OCI-LY1 (cell line): ENCODE measurements at regions not wholly inside any gene's neighbourhood (a gene's known extent, or its start where the extent isn't known, plus 50 kb on each side); places are given as distances from the start of the nearest gene placed in this dataset.
"Not testable (repeated sequence)": the region's sequence is repeated elsewhere in the genome, so short reads cannot be mapped to it uniquely, and the experiment has no call there.

Source experiments
- H2AFZ ChIP-seq: fragments of 200-600 bp; sonication (generic), shearing (Covaris generic); 2 replicates; pipeline ENCODE4 v1.6.0; 2014; ENCODE audit warnings: antibody characterized with exemption, mild to moderate bottlenecking, low read length
- H3F3A ChIP-seq: fragments of 200-600 bp; sonication (generic), shearing (Covaris generic); 2 replicates; pipeline ENCODE4 v1.6.0; 2014; ENCODE audit warnings: mild to moderate bottlenecking, antibody characterized with exemption, low read length, moderate library complexity; ENCODE audit not compliant: insufficient read depth
- H3K27ac ChIP-seq: fragments of 200-600 bp; sonication (generic); 2 replicates; pipeline ENCODE4 v1.5.1; 2014; ENCODE audit warnings: low read length, mixed run types, mild to moderate bottlenecking, low read depth; ENCODE audit not compliant: poor library complexity, severe bottlenecking
- H3K27me3 ChIP-seq: fragments of 200-600 bp; sonication (generic); 2 replicates; pipeline ENCODE4 v1.6.0; 2014; ENCODE audit warnings: antibody characterized with exemption, mild to moderate bottlenecking, low read length, moderate library complexity; ENCODE audit not compliant: insufficient read depth
- H3K36me3 ChIP-seq: fragments of 200-600 bp; sonication (generic); 2 replicates; pipeline ENCODE4 v1.6.1; 2014; ENCODE audit warnings: mild to moderate bottlenecking, antibody characterized with exemption, low read length, moderate library complexity, mixed read lengths; ENCODE audit not compliant: insufficient read depth
- H3K4me1 ChIP-seq: fragments of 200-600 bp; sonication (generic); 2 replicates; pipeline ENCODE4 v1.5.1; 2014; ENCODE audit warnings: mild to moderate bottlenecking, low read length, moderate library complexity; ENCODE audit not compliant: insufficient read depth, severe bottlenecking
- H3K4me2 ChIP-seq: fragments of 200-600 bp; sonication (generic), shearing (Covaris generic); 2 replicates; pipeline ENCODE4 v1.6.1; 2014; ENCODE audit warnings: low read length
- H3K4me3 ChIP-seq: fragments of 200-600 bp; sonication (generic); 2 replicates; pipeline ENCODE4 v1.5.1; 2014; ENCODE audit warnings: low read length, low read depth, mild to moderate bottlenecking, mixed read lengths; ENCODE audit not compliant: poor library complexity, severe bottlenecking
- H3K79me2 ChIP-seq: fragments of 200-600 bp; shearing (Covaris generic); 2 replicates; pipeline ENCODE4 v1.6.1; 2016; ENCODE audit warnings: mixed run types, low read length, mixed read lengths; ENCODE audit not compliant: insufficient read depth
- H3K9ac ChIP-seq: fragments of 200-600 bp; sonication (generic), shearing (Covaris generic); 2 replicates; pipeline ENCODE4 v1.6.1; 2014; ENCODE audit warnings: mild to moderate bottlenecking, low read length, mixed read lengths
- H3K9me2 ChIP-seq: fragments of 200-600 bp; sonication (generic), shearing (Covaris generic); 2 replicates; pipeline ENCODE4 v1.6.1; 2014; ENCODE audit warnings: low read depth, mild to moderate bottlenecking, low read length, mixed read lengths
- H3K9me3 ChIP-seq: fragments of 200-600 bp; shearing (Covaris generic); 2 replicates; pipeline ENCODE4 v1.6.1; 2014; ENCODE audit warnings: low read length, mixed read lengths
- H4K20me1 ChIP-seq: fragments of 200-600 bp; sonication (generic), shearing (Covaris generic); 2 replicates; pipeline ENCODE4 v1.6.0; 2016; ENCODE audit warnings: mild to moderate bottlenecking, low read length; ENCODE audit not compliant: insufficient read depth
- CTCF ChIP-seq: fragments of 200-600 bp; sonication (generic), shearing (Covaris generic); IDR thresholded peaks from 2 replicates; pipeline ENCODE4 v1.5.1; 2017; ENCODE audit warnings: mild to moderate bottlenecking, antibody characterized with exemption, low read length, moderate library complexity, mixed read lengths
- EZH2 ChIP-seq: fragments of 200-600 bp; sonication (generic), shearing (Covaris generic); IDR thresholded peaks from 2 replicates; pipeline ENCODE4 v1.8.0; 2017; ENCODE audit warnings: borderline replicate concordance, mixed run types, mild to moderate bottlenecking, antibody characterized with exemption, low read length, moderate library complexity, mixed read lengths

DNA sequence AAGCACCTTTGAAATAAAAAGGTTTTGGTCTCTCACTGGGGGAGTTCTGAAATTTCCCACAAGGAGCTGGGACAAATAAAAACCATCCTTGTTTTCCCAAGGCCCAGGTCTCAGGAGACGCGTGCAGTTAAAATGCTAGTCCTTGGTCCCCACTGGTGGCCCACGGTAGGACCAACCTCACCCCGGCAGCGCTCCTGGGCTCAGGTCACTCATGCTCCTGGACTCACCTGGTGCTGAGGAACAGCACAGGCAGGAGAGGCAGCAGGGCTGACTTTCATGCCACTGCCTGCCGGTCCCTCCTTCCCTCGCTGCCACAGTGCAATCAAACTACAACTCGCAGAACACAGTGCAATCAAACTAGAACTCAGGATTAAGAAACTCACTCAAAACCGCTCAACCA lies 356.8 kb upstream of the CCDC179 start:
- H3K79me2 ChIP-seq, result no peaks in the 10 kb centered on the region
- H3K27ac ChIP-seq, result no peak overlapping the region
- H3K9me2 ChIP-seq, result no peaks in the 10 kb centered on the region
- no peaks in the 10 kb centered on the region for H3K36me3 ChIP-seq
- no peak for TF ChIP-seq CTCF
- TF ChIP-seq EZH2, result no peak
- H3F3A ChIP-seq, result no peaks in the 10 kb centered on the region
- no peaks in the 10 kb centered on the region for H3K4me1 ChIP-seq
- H3K9ac ChIP-seq, result no peak overlapping the region
- H3K4me2 ChIP-seq, result no peak overlapping the region
- H2AFZ ChIP-seq, result no peak overlapping the region
- H4K20me1 ChIP-seq, result no peaks in the 10 kb centered on the region
- no peaks in the 10 kb centered on the region for H3K27me3 ChIP-seq
- H3K9me3 ChIP-seq, result no peaks in the 10 kb centered on the region
- H3K4me3 ChIP-seq, result no peak overlapping the region

DNA sequence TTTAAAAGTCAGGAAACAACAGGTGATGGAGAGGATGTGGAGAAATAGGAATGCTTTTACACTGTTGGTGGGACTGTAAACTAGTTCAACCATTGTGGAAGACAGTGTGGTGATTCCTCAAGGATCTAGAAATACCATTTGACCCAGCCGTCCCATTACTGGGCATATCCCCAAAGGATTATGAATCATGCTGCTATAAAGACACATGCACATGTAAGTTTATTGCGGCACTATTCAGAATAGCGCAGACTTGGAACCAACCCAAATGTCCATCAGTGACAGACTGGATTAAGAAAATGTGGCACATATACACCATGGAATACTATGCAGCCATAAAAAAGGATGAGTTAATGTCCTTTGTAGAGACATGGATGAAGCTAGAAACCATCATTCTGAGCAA lies 359.8 kb upstream of the CCDC179 start:
- H2AFZ ChIP-seq, H3K4me1 ChIP-seq, H3K9me3 ChIP-seq, H3K4me2 ChIP-seq, H3K79me2 ChIP-seq, H3K9me2 ChIP-seq, H3K36me3 ChIP-seq, H3K9ac ChIP-seq, H3K4me3 ChIP-seq, H4K20me1 ChIP-seq, H3K27me3 ChIP-seq, H3K27ac ChIP-seq, H3F3A ChIP-seq: not testable (repeated sequence)

DNA sequence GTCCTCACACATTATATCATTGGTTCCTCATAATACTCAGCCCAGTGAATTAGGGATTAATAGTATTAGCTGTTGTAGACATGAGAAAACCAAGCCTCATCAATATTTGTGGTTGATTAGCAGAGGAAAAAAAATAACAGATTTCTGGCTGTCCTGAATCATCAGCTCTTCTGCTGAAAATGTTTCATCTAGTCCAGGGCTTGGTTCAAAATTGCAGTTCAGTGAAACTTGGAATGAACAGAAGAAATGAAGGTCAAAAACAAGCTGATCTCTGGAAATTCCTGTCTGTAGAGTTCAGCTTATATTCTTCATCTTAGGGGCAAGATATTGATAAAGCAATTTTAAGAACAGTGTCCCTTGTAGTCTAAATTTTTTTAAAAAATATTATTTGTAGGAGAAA lies 361.1 kb upstream of the CCDC179 start:
- no peak overlapping the region for H3K4me3 ChIP-seq
- H3K27ac ChIP-seq, result no peak overlapping the region
- no peaks in the 10 kb centered on the region for H3K4me1 ChIP-seq
- H3K79me2 ChIP-seq, result no peaks in the 10 kb centered on the region
- H3K27me3 ChIP-seq, result no peaks in the 10 kb centered on the region
- TF ChIP-seq EZH2 (no peak), CTCF (no peak)
- no peak overlapping the region for H2AFZ ChIP-seq
- no peaks in the 10 kb centered on the region for H3F3A ChIP-seq
- no peaks in the 10 kb centered on the region for H3K36me3 ChIP-seq
- no peak overlapping the region for H3K4me2 ChIP-seq
- H3K9me3 ChIP-seq, result no peaks in the 10 kb centered on the region
- H3K9me2 ChIP-seq, result no peaks in the 10 kb centered on the region
- no peaks in the 10 kb centered on the region for H4K20me1 ChIP-seq
- no peak overlapping the region for H3K9ac ChIP-seq

DNA sequence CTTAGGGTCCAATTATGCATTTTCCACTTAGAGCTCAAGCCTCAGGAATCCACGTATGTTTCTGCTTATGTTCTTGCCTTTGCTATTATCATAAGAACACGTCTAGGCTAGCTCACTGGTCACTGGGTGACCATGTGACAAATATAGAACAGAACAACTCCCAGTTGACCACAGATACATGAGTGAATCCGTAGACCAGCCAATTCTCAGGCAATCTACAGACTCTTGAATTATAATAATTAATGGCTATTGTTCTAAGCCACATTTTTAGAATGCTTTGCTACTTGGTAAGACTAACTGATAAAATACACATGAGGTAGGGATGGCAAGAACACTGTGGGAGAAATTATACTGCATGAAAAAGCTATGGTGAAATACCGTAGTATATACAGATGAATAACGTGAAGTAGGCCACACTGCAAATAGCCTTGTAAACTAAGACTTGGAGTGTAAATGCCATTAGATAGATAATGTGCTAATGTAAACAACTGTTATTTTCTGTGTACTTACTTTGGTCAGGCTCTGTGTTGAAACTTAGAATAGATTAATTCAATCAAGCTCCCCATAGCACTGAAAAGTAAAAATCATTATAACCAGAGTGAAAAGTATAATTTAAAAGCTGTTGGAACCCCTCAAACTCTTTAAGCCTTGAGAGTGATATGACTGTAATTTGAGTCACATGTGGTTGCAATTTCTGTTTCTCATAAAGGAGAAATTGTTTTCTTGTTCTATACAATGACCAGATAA lies 366.2 kb upstream of the CCDC179 start:
- Histone ChIP-seq H3K9me3 (no peaks in the 10 kb centered on the region), H3K36me3 (no peaks in the 10 kb centered on the region), H3K9ac (no peak overlapping the region), H3K27me3 (no peaks in the 10 kb centered on the region), H3K4me3 (no peak overlapping the region), H3K27ac (no peak overlapping the region), H3K9me2 (no peaks in the 10 kb centered on the region), H3K4me1 (no peaks in the 10 kb centered on the region), H3F3A (no peaks in the 10 kb centered on the region), H4K20me1 (no peaks in the 10 kb centered on the region), H2AFZ (no peak overlapping the region), H3K79me2 (no peaks in the 10 kb centered on the region), H3K4me2 (no peak overlapping the region)
- TF ChIP-seq EZH2 (no peak), CTCF (no peak)
